ENCODE measurements at regions not wholly inside any gene's neighbourhood (a gene's known extent, or its start where the extent isn't known, plus 50 kb on each side); places are given as distances from the start of the nearest gene placed in this dataset.

GRCh38 chr21:36540700-36541099, 60.8 kb upstream of the CLDN14 start:
- Histone ChIP-seq H3K4me1 (ENCODE audit: control insufficient read depth, insufficient read depth, low read length) (peaks cover 4% of the 10 kb centered on the region), H3K9me3 (ENCODE audit: control insufficient read depth, insufficient read depth, low read length) (no peaks in the 10 kb centered on the region), H3K27me3 (ENCODE audit: control insufficient read depth, insufficient read depth, low read length) (peaks cover 3% of the 10 kb centered on the region), H3K4me3 (ENCODE audit: low read length) (no peak overlapping the region), H3K36me3 (ENCODE audit: control insufficient read depth, insufficient read depth, low read length) (no peaks in the 10 kb centered on the region), H3K27ac (ENCODE audit: low read length) (no peak overlapping the region)
- H3K27ac Mint-ChIP-seq, result no peak overlapping the region
- H3K4me1 Mint-ChIP-seq, result no peaks in the 10 kb centered on the region
- H3K27me3 Mint-ChIP-seq (ENCODE audit: low read depth in 2 of 2), result peaks cover 9 to 13% of the 10 kb centered on the region in 2 donors
- no peak for TF ChIP-seq CTCF (IDR thresholded peaks at IDR 0.05)
- DNase-seq, result no peak
- H3K36me3 Mint-ChIP-seq, result no peaks in the 10 kb centered on the region
- H3K9me3 Mint-ChIP-seq, result no peaks in the 10 kb centered on the region
- intact Hi-C loops (cut with micrococcal nuclease), result no loop called here
- no peak overlapping the region for H3K4me3 Mint-ChIP-seq
- no peak for ATAC-seq

DNA sequence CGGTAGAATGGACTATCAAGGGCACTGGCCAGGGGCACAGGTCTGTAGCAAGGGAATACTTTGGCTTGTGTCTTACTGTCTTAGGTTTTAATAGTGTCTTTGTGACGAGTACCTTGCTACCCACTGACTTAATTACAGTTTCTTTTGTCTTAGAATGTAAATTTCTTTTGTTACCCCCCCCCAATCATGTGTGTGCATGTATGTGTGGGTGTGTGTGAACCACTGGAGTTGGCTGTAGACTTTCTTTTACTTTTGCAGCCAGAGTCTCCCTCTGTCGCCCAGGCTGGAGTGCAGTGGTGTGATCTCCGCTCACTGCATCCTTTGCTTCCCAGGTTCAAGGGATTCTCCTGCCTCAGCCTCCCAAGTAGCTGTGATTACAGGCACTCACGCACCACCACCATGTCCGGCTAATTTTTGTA, 61.8 kb upstream of the CLDN14 start:
- H3K27ac Mint-ChIP-seq, result no peak overlapping the region
- Histone ChIP-seq H3K27ac (ENCODE audit: low read length) (no peak overlapping the region), H3K4me3 (ENCODE audit: low read length) (no peak overlapping the region), H3K36me3 (ENCODE audit: control insufficient read depth, insufficient read depth, low read length) (no peaks in the 10 kb centered on the region), H3K9me3 (ENCODE audit: control insufficient read depth, insufficient read depth, low read length) (no peaks in the 10 kb centered on the region), H3K4me1 (ENCODE audit: control insufficient read depth, insufficient read depth, low read length) (peaks cover 4% of the 10 kb centered on the region), H3K27me3 (ENCODE audit: control insufficient read depth, insufficient read depth, low read length) (peaks cover 3% of the 10 kb centered on the region)
- no peaks in the 10 kb centered on the region for H3K36me3 Mint-ChIP-seq
- intact Hi-C loops (cut with micrococcal nuclease), result no loop called here
- no peak overlapping the region for H3K4me3 Mint-ChIP-seq
- 96% methylated on average over 4 of the region's 6 CpGs for WGBS (ENCODE audit: insufficient coverage)
- peaks cover 9 to 13% of the 10 kb centered on the region in 2 donors for H3K27me3 Mint-ChIP-seq (ENCODE audit: low read depth in 2 of 2)
- ATAC-seq (no peak), DNase-seq (no peak)
- H3K4me1 Mint-ChIP-seq, result no peaks in the 10 kb centered on the region
- no peak for TF ChIP-seq CTCF (IDR thresholded peaks at IDR 0.05)
- no peaks in the 10 kb centered on the region for H3K9me3 Mint-ChIP-seq

DNA sequence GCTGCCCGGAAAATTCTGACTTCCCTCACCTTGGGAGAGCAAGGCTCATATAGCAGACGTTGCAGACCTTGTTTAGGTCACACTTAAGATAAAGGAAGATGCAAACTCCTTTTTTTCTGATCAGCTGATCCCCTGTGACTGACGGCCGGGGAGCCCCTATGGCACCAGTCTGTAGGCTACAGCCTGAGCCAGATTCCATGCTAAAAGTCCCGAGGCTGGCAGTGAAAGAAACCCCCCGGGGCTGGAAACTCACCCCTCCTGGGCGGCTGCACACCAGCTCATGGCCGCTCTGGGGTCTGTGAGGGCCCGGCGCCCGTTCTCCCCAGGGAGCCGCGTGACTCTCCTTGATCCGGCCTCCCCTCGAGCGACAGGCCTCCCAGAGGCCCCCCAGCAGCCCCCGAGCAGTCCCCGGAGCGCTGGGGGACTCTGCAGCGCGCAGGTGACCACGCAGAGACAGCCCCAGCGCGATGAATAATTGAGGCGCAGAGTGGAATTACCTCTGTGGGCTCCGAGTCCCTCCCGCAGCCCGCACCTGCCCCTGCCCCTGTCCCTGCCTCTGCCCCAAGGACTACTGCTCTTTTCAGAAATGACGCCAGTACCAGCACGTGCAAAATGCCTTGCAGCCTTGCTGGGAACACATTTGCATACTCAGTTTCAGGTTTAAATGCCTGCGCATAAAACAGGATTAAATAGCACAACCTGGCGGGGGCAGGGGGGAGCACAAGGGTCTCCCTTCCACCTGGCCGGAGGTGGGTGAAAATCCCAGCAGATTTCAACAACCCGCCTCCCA, 62.6 kb upstream of the CLDN14 start:
- Mint-ChIP-seq H3K4me1 (no peaks in the 10 kb centered on the region), H3K36me3 (no peaks in the 10 kb centered on the region), H3K9me3 (no peaks in the 10 kb centered on the region), H3K27me3 (ENCODE audit: low read depth in 2 of 2) (peaks cover 9 to 13% of the 10 kb centered on the region in 2 donors), H3K27ac (no peak overlapping the region), H3K4me3 (no peak overlapping the region)
- Histone ChIP-seq H3K27me3 (ENCODE audit: control insufficient read depth, insufficient read depth, low read length) (peaks cover 3% of the 10 kb centered on the region), H3K9me3 (ENCODE audit: control insufficient read depth, insufficient read depth, low read length) (no peaks in the 10 kb centered on the region), H3K36me3 (ENCODE audit: control insufficient read depth, insufficient read depth, low read length) (no peaks in the 10 kb centered on the region), H3K4me3 (ENCODE audit: low read length) (no peak overlapping the region), H3K4me1 (ENCODE audit: control insufficient read depth, insufficient read depth, low read length) (peaks cover 4% of the 10 kb centered on the region), H3K27ac (ENCODE audit: low read length) (no peak overlapping the region)
- 21% methylated on average over 34 of the region's 34 CpGs for WGBS (ENCODE audit: insufficient coverage)
- no peak for TF ChIP-seq CTCF (IDR thresholded peaks at IDR 0.05)
- DNase-seq, result no peak
- intact Hi-C loops (cut with micrococcal nuclease), result no loop called here
- peak in 1 of 3 donors; percentile 35 for ATAC-seq

GRCh38 chr21:36543924-36544323, 64.0 kb upstream of the CLDN14 start:
- Mint-ChIP-seq H3K36me3 (no peaks in the 10 kb centered on the region), H3K4me1 (no peaks in the 10 kb centered on the region), H3K27me3 (ENCODE audit: low read depth in 2 of 2) (peaks cover 9 to 18% of the 10 kb centered on the region in 2 donors), H3K9me3 (no peaks in the 10 kb centered on the region), H3K4me3 (no peak overlapping the region), H3K27ac (no peak overlapping the region)
- Histone ChIP-seq H3K4me1 (ENCODE audit: control insufficient read depth, insufficient read depth, low read length) (peaks cover 4% of the 10 kb centered on the region), H3K4me3 (ENCODE audit: low read length) (no peak overlapping the region), H3K9me3 (ENCODE audit: control insufficient read depth, insufficient read depth, low read length) (no peaks in the 10 kb centered on the region), H3K27ac (ENCODE audit: low read length) (no peak overlapping the region), H3K36me3 (ENCODE audit: control insufficient read depth, insufficient read depth, low read length) (no peaks in the 10 kb centered on the region), H3K27me3 (ENCODE audit: control insufficient read depth, insufficient read depth, low read length) (peaks cover 3% of the 10 kb centered on the region)
- DNase-seq (no peak), ATAC-seq (no peak)
- no peak for TF ChIP-seq CTCF (IDR thresholded peaks at IDR 0.05)
- intact Hi-C loops (cut with micrococcal nuclease), result no loop called here
- 97% methylated on average over 4 of the region's 4 CpGs for WGBS (ENCODE audit: insufficient coverage)
